ENCODE measurements at regions not wholly inside any gene's neighbourhood (a gene's known extent, or its start where the extent isn't known, plus 50 kb on each side); places are given as distances from the start of the nearest gene placed in this dataset.

- no peak for DNase-seq (ENCODE audit: low spot score)
These were observed 211.2 kb upstream of the RSPO3 start for GRCh38 chr6:126907312-126907711.

DNA sequence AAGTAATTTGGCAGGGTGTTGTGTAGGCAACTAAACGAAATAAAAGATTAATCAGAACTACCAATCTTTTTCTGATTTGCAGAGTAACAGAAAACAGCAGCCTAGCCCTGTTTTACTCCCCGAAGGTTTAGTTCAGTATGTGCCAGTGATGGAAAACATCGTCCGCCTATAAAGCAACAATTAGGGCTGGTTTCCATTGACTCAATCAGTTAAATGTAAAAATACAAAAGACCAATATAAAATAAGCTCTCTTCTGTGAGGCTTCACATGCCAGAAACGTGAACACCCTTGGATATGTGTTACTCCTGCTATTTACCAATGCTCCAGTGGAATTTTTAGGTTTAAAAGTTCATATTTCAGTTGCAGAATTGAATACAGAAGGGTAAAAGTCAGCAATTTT lies 210.5 kb upstream of the RSPO3 start:
- DNase-seq (ENCODE audit: low spot score) = no peak

DNA sequence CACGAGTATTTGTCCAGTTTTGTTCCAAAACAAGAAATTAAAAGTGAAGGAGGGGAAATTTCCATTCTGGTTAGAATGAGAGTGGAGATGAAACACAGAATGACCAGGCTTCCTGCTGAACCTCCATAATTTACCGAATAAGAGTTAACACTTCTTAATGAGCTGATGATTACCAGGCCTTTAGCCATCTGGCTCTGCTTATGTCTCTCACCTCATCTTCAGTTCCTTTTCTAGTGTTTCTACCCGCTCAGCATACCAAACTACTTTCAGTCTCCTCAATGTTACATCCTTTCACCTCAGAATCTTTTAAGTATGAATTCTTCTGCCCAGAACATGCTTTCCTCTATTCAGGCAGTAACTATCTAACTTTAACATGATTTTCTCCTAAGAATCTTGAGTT lies 209.0 kb upstream of the RSPO3 start:
- DNase-seq (ENCODE audit: low spot score) = no peak

DNA sequence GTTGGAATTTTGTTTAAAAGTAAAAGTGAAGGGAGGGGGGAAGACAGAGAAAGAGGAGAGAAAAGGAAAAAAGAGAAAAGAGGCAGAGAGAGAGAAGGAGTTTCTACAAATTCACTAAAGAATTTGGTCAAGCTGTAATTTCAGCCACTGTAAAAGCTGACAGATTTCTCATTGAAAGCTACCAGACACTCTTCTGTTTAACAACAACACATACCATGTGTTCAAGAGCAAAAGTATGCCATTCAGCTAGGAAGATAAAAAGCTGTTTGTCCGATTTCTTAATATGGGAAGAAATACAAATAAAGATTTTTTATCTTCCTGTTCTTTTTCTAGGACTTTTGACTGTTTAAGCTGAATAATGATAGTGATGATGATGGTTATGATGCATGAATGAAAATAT lies 204.8 kb upstream of the RSPO3 start:
- no peak for DNase-seq (ENCODE audit: low spot score)

GRCh38 chr6:126914172-126914571 lies 204.3 kb upstream of the RSPO3 start:
- no peak for DNase-seq (ENCODE audit: low spot score)

- DNase-seq (ENCODE audit: low spot score) = no peak
These were observed 203.7 kb upstream of the RSPO3 start for GRCh38 chr6:126914801-126915200.

DNA sequence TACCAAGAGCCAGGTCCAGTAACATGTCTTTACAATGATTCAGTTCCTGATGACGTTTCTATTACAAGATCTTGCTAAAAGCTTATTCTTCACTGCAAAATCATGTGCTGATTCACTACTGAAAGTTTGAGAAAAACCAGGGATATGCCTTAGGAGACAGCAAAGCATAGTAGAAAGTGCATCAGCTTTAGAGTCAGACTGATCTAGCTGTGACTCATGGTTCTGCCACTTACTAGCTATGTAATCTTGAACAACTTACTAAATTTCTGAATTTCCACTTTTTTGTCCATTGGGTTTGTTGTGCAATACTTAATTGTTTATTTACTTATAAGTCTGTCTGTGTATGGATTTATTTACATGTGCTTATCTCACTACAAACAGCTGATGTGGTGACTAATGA lies 198.5 kb upstream of the RSPO3 start:
- DNase-seq (ENCODE audit: low spot score) = no peak

DNA sequence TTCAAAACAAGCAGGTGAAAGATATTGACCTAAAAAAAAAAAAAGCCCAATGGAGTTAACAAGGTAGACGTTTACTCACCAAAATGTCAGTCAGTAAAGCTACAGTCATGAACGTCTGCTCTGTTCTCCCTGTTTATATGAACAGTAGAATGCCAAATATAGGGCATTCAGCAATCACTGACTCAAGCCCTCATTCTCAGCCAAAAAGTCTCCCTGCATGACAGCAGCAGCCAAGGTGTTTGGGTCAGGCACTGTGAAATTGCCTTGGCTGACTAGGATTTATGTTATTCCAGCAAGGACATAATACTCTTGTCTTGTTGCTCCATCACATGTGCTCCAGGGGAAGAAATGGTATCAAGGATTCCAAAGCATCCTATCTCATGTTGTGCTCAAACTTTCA lies 194.7 kb upstream of the RSPO3 start:
- DNase-seq (ENCODE audit: low spot score) = no peak

DNA sequence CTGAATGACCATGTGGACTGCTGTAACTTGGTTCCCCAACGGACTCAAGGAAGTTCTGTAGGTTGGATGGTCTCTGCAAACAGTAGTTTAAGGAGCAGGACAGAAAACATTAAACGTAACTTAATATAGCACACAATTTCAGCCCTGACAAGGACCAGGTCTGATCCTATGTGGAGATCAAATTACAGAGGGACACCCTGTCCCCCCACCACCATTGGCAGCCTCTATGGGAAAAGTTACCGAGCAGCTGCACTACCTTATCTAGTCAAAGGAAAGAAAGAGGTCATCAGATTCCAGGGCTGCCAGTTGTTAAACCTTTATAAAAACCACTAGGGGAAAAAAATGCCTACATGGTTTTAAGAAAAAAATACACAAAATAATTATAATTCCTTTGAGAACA lies 191.5 kb upstream of the RSPO3 start:
- DNase-seq (ENCODE audit: low spot score) = no peak

- DNase-seq (ENCODE audit: low spot score) = no peak
These were observed 190.6 kb upstream of the RSPO3 start for GRCh38 chr6:126927841-126928240.

DNA sequence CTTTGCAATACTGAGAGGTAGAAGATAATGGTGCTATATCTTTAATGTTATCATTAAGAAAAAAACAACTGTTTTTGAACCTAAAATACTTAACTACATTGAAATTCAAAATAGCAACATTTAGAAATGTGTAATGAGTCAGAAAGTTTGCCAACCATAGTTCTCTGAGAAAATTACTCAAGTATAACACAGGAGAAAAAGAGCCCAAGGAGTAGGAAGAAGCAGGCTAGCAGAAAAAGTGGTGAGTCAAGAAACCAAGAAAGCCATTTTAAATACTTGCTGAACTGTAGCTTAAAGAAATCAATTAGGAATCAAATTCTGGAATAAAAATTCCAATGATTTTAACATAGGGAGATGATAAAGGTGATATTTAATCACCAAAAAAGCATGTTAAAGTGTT lies 181.0 kb upstream of the RSPO3 start:
- DNase-seq (ENCODE audit: low spot score) = no peak

- no peak for DNase-seq (ENCODE audit: low spot score)
These were observed 178.7 kb upstream of the RSPO3 start for GRCh38 chr6:126939784-126940183.

DNA sequence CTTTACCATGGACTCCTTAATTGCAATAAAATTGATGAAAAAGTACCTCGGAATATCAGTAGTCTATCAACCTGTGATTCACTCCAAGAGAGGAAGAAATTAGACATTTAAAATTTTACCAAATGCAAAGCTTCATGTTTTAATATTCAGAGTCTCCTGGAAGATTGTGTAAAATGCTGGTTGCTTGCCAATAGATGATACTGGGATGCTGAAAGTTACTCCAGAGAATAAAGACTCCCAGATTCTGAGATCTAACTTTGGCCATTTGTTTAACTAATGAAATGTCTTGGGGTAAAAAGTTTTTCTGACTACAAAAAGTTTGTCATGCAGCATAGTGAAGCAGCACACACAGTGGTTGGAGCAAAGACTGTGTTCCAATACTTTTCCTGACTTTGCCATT lies 176.7 kb upstream of the RSPO3 start:
- no peak for DNase-seq (ENCODE audit: low spot score)

GRCh38 chr6:126944512-126944911 lies 174.0 kb upstream of the RSPO3 start:
- DNase-seq (ENCODE audit: low spot score) = peak; percentile 6

DNA sequence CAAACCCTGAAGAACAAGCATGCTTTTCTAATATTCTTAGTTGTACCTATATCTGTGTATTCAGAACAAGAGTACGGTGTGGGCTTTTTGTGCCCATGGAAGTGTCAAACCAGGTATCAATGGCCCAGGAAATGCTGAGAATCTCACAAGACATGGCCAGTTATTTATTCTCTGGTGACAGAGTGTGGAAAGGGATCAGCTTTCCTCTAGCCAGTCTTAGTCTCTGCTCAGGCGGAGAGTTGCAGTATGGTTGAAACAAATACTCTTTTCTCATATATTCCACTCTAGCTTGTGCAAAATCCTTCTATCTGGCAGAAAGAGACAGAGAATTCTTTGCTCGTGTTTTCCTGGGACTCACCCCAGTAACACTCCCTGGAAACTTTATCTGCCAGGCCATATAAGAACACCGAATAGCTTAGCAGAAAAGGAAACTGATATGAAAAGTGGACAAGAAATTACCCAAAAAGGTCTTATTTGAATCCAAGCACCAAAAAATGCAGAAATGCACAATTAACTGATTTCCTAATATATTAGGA lies 173.3 kb upstream of the RSPO3 start:
- DNase-seq (ENCODE audit: low spot score) = no peak

GRCh38 chr6:126945812-126946360 lies 172.6 kb upstream of the RSPO3 start:
- DNase-seq (ENCODE audit: low spot score) = no peak

- DNase-seq (ENCODE audit: low spot score) = peak; percentile 4
These were observed 171.4 kb upstream of the RSPO3 start for GRCh38 chr6:126947070-126947469.

GRCh38 chr6:126949786-126950185 lies 168.7 kb upstream of the RSPO3 start:
- DNase-seq (ENCODE audit: low spot score) = no peak

DNA sequence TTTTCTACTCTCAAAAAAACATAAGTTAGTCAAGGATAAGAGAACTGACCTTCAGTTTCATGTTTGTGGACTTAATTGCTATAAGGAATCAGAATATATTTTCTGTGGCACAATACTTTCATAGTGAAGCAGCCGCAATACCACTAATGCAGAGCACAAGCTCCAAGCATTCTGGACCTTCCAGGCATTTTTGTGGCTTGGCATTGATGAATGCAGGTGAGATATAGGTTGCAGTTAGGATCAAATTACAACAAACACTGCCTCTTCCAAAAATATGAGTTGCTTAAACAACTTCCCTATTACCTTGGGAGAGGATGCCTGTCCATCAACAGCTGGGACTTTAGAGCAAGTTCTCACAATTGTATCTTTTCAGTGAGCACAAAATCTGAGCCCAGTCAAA lies 162.8 kb upstream of the RSPO3 start:
- DNase-seq (ENCODE audit: low spot score) = no peak

GRCh38 chr6:126957721-126958120 lies 160.8 kb upstream of the RSPO3 start:
- DNase-seq (ENCODE audit: low spot score) = no peak

GRCh38 chr6:126959765-126960164 lies 158.7 kb upstream of the RSPO3 start:
- DNase-seq (ENCODE audit: low spot score) = no peak

DNA sequence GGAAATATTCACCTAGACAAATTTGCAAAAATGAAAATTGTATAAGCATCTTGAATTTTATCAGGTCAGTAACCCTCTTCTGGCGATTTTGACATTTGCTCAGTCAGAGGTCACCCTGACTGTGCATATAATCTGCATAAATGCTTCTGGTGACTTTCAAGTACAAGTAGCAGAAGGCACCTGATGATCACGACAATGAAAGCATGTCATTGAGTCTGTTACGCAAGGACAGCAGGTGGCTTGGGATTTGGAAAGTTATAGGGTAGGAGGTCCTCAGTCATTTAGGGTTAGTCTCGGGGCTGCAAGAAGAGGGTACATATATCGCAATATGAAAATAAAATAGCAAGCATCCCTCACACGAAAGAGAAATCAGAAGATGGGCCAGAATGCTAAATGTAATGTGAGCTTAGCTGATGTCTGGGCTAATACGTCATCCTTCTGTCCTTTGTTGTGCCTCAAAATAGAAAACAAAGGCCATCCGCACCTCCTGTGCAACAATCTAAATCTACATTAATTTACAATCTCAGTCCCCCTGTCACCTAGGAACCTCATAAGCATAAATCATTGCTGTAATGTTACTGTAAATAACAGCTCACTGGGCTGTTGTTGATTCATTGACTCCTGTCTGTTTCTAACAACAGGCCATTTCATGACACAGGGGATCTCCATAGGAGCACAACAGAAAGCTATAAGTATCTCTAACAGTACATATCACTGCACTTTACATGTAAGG lies 155.2 kb upstream of the RSPO3 start:
- no peak for DNase-seq (ENCODE audit: low spot score)

DNA sequence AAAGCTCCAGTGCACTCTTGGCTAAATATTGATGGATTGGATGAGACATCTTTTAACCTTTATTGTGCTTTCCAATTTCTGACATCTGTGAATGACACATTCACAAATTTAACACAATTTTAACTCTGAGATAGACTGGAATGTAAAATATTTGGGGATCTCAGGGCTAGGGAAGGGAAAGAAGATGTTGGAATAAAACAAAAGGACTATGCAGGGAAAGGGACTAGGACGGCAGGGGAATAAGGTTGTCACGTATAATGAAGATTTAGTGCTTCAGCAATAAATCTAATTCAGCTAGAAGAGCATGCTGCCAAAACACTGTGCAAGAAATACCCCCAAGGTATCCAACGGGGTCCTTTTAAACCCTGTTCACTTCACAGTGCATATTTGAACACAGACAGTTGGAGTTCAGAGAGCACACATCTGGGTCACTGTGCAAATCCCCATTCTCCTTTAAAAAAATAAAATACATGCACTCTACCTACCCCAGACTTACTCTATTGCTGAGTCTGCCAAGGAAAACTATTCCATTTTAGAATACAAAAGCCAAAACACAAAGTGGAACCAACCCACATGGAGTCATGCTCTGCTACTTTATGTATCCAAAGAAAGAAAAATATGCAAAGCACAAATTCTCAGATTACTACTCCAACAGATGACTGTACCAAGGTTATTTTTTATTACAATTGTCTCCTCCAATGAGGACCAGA lies 151.0 kb upstream of the RSPO3 start:
- DNase-seq (ENCODE audit: low spot score) = no peak
